Fibroblast of the aortic adventitia (primary cell): ENCODE measurements at regions not wholly inside any gene's neighbourhood (a gene's known extent, or its start where the extent isn't known, plus 50 kb on each side); places are given as distances from the start of the nearest gene placed in this dataset.
"Not testable (repeated sequence)": the region's sequence is repeated elsewhere in the genome, so short reads cannot be mapped to it uniquely, and the experiment has no call there.

ENCODE experiments used
- DNase-seq: peaks from one replicate; pipeline ENCODE4 v3.0.0-alpha.2; 2010; ENCODE audit warnings: low read depth
- H3K4me3 ChIP-seq: 2 replicates; pipeline ENCODE4 v1.5.1; 2011; ENCODE audit warnings: low read depth, mild to moderate bottlenecking, control low read depth, low read length, moderate library complexity
- CTCF ChIP-seq: IDR thresholded peaks from 2 replicates; pipeline ENCODE4 v1.5.1; 2011; ENCODE audit warnings: mild to moderate bottlenecking, low read length, control low read depth, inconsistent platforms; ENCODE audit not compliant: insufficient read depth

- no peak for DNase-seq
- TF ChIP-seq CTCF, result no peak
- H3K4me3 ChIP-seq, result no peak overlapping the region
Measured at GRCh38 chr1:181239086-181239485, 150.6 kb downstream of the IER5 start.

- not testable (repeated sequence) for DNase-seq, H3K4me3 ChIP-seq
Measured at GRCh38 chr1:181246320-181246719, 157.8 kb downstream of the IER5 start.

GRCh38 chr1:181248361-181248760 lies 159.9 kb downstream of the IER5 start:
- DNase-seq, H3K4me3 ChIP-seq: not testable (repeated sequence)

GRCh38 chr1:181249186-181249585 lies 160.7 kb downstream of the IER5 start:
- TF ChIP-seq CTCF, result no peak
- no peak overlapping the region for H3K4me3 ChIP-seq
- peak; percentile 29 for DNase-seq

- H3K4me3 ChIP-seq, result no peak overlapping the region
- no peak for DNase-seq
- TF ChIP-seq CTCF, result no peak
Measured at GRCh38 chr1:181250038-181250437, 161.5 kb downstream of the IER5 start.

- no peak for TF ChIP-seq CTCF
- H3K4me3 ChIP-seq, result no peak overlapping the region
- peak; percentile 88 for DNase-seq
Measured at GRCh38 chr1:181251001-181251712, 162.7 kb downstream of the IER5 start.

- no peak for TF ChIP-seq CTCF
- H3K4me3 ChIP-seq, result no peak overlapping the region
- DNase-seq, result no peak
Measured at GRCh38 chr1:181251713-181252075, 163.2 kb downstream of the IER5 start.

GRCh38 chr1:181253601-181254000 lies 165.1 kb downstream of the IER5 start:
- H3K4me3 ChIP-seq, DNase-seq: not testable (repeated sequence)
